H1 (cell line): ENCODE measurements at regions not wholly inside any gene's neighbourhood (a gene's known extent, or its start where the extent isn't known, plus 50 kb on each side); places are given as distances from the start of the nearest gene placed in this dataset.

ENCODE experiments used
- CTCF ChIA-PET: fragments of 300-600 bp; sonication (Branson Sonifier 250); formaldehyde crosslinking; loops from one replicate; lab custom pipeline; 2021; ENCODE audit not compliant: partially characterized antibody; lab: Charles Lee
- POLR2A ChIA-PET: fragments of 300-600 bp; sonication (Branson Sonifier 250); formaldehyde crosslinking; loops from one replicate; lab custom pipeline; 2021; ENCODE audit warnings: inconsistent platforms; ENCODE audit not compliant: partially characterized antibody; lab: Charles Lee
- DNase-seq, 2 experiments: peaks; one replicate each; pipeline versions ENCODE4 v3.0.0 to v3.0.0-alpha.2; 2010 to 2022; ENCODE audit warnings: low spot score in 2 of 2, low read depth in 1 of 2, mixed read lengths in 1 of 2
- FAIRE-seq: peaks from 2 replicates; lab custom pipeline; 2011; peaks lifted over from hg19 to GRCh38; lab: Jason Lieb, UNC
- H2AFZ ChIP-seq: 2 replicates; pipeline ENCODE4 v1.8.1; 2012; ENCODE audit warnings: low read length, inconsistent platforms
- H2AK5ac ChIP-seq: 2 replicates; pipeline ENCODE4 v1.6.1; 2013; ENCODE audit warnings: low read depth, low read length
- H2BK120ac ChIP-seq: replicated peaks from 2 replicates; pipeline ENCODE3; 2013; ENCODE audit warnings: low read depth, low read length, inconsistent platforms
- H2BK12ac ChIP-seq: 2 replicates; pipeline ENCODE4 v1.6.1; 2013; ENCODE audit warnings: low read depth, low read length
- H2BK15ac ChIP-seq: 2 replicates; pipeline ENCODE4 v1.6.1; 2013; ENCODE audit warnings: low read length
- H2BK20ac ChIP-seq: 2 replicates; pipeline ENCODE4 v1.6.1; 2013; ENCODE audit warnings: low read length
- H2BK5ac ChIP-seq: 2 replicates; pipeline ENCODE4 v1.6.1; 2013; ENCODE audit warnings: low read depth, low read length
- H3K14ac ChIP-seq: 2 replicates; pipeline ENCODE4 v1.6.1; 2013; ENCODE audit warnings: inconsistent platforms; ENCODE audit not compliant: insufficient read length
- H3K18ac ChIP-seq: 2 replicates; pipeline ENCODE4 v1.6.1; 2013; ENCODE audit warnings: low read length; ENCODE audit errors: extremely low read depth
- H3K23ac ChIP-seq: 2 replicates; pipeline ENCODE4 v1.6.1; 2013; ENCODE audit warnings: inconsistent platforms; ENCODE audit not compliant: insufficient read length
- H3K23me2 ChIP-seq: 2 replicates; pipeline ENCODE4 v1.6.1; 2013; ENCODE audit warnings: low read depth, low read length
- H3K27ac ChIP-seq: 2 replicates; pipeline ENCODE4 v1.6.1; 2011; ENCODE audit warnings: low read depth, low read length, inconsistent platforms
- H3K27me3 ChIP-seq, 4 experiments: replicated peaks in 1 of 4; 1 replicate in 1 of 4; 2 replicates in 3 of 4; pipeline versions ENCODE4 v1.6.1 to v1.8.1; 2011 to 2013; ENCODE audit warnings: low read length in 3 of 4, mild to moderate bottlenecking in 3 of 4, inconsistent platforms in 2 of 4, mixed read lengths in 2 of 4, moderate library complexity in 1 of 4; ENCODE audit not compliant: control insufficient read depth in 3 of 4, insufficient read depth in 3 of 4; ENCODE audit errors: extremely low read depth in 1 of 4
- H3K36me3 ChIP-seq, 4 experiments: 2 replicates each; pipeline versions ENCODE4 v1.6.1 to v1.8.1; 2011 to 2013; ENCODE audit warnings: mild to moderate bottlenecking in 4 of 4, low read length in 3 of 4, moderate library complexity in 2 of 4, control low read depth in 1 of 4, inconsistent platforms in 1 of 4; ENCODE audit not compliant: insufficient read depth in 4 of 4, control insufficient read depth in 2 of 4
- H3K4ac ChIP-seq: replicated peaks from 2 replicates; pipeline ENCODE3; 2013; ENCODE audit warnings: low read length, low read depth, mixed read lengths, inconsistent platforms; ENCODE audit not compliant: insufficient read length
- H3K4me1 ChIP-seq, 4 experiments: replicated peaks in 1 of 4; 1 replicate in 1 of 4; 2 replicates in 3 of 4; pipeline versions ENCODE4 v1.6.1 to v1.8.1; 2011 to 2013; ENCODE audit warnings: low read length in 3 of 4, inconsistent platforms in 2 of 4, mixed read lengths in 1 of 4; ENCODE audit not compliant: insufficient read depth in 4 of 4, control insufficient read depth in 3 of 4
- H3K4me2 ChIP-seq, 2 experiments: 2 replicates each; pipeline versions ENCODE4 v1.6.1 to v1.8.1; 2011 to 2013; ENCODE audit warnings: low read depth in 2 of 2, low read length in 2 of 2, control low read depth in 1 of 2, inconsistent platforms in 1 of 2, mild to moderate bottlenecking in 1 of 2; ENCODE audit not compliant: insufficient read depth in 1 of 2
- H3K4me3 ChIP-seq, 4 experiments: fragments of 200-600, 300-600 bp in 1 of 4; sonication (generic), shearing (Covaris generic), sonication (Bioruptor Twin) in 1 of 4; 2 replicates each; pipeline versions ENCODE4 v1.5.1 to v1.8.1; 2011 to 2016; ENCODE audit warnings: low read length in 4 of 4, low read depth in 3 of 4, control low read depth in 2 of 4, inconsistent platforms in 2 of 4, mild to moderate bottlenecking in 2 of 4, mixed read lengths in 1 of 4, moderate library complexity in 1 of 4; ENCODE audit not compliant: insufficient read depth in 2 of 4; ENCODE audit errors: extremely low read depth in 1 of 4
- H3K56ac ChIP-seq: replicated peaks from 2 replicates; pipeline ENCODE3; 2013; ENCODE audit warnings: low read depth, mild to moderate bottlenecking, mixed read lengths, low read length, inconsistent platforms; ENCODE audit not compliant: insufficient read length
- H3K79me1 ChIP-seq: 2 replicates; pipeline ENCODE4 v1.6.1; 2013; ENCODE audit warnings: low read depth, low read length, control low read depth
- H3K79me2 ChIP-seq, 2 experiments: 2 replicates each; pipeline versions ENCODE4 v1.6.1 to v1.8.1; 2012 to 2013; ENCODE audit warnings: low read length in 2 of 2, mild to moderate bottlenecking in 2 of 2, inconsistent platforms in 1 of 2; ENCODE audit not compliant: insufficient read depth in 2 of 2, control insufficient read depth in 1 of 2
- H3K9ac ChIP-seq, 4 experiments: replicated peaks in 1 of 4; 1 replicate in 1 of 4; 2 replicates in 3 of 4; pipeline versions ENCODE4 v1.6.1 to v1.8.1; 2011 to 2013; ENCODE audit warnings: low read depth in 3 of 4, low read length in 3 of 4, control low read depth in 2 of 4, mild to moderate bottlenecking in 2 of 4, moderate library complexity in 2 of 4, inconsistent platforms in 1 of 4; ENCODE audit errors: extremely low read depth in 1 of 4
- H3K9me3 ChIP-seq, 2 experiments: 2 replicates each; pipeline versions ENCODE4 v1.6.1 to v1.8.1; 2012 to 2013; ENCODE audit warnings: mild to moderate bottlenecking in 2 of 2, moderate library complexity in 2 of 2, control low read depth in 1 of 2, inconsistent platforms in 1 of 2, low read depth in 1 of 2, low read length in 1 of 2, mixed read lengths in 1 of 2; ENCODE audit not compliant: insufficient read depth in 2 of 2
- H4K20me1 ChIP-seq, 2 experiments: replicated peaks in 1 of 2; 2 replicates each; pipeline versions ENCODE3 to v1.8.1; 2011 to 2013; ENCODE audit warnings: inconsistent platforms in 2 of 2, low read length in 2 of 2, mild to moderate bottlenecking in 1 of 2; ENCODE audit not compliant: insufficient read depth in 2 of 2, control insufficient read depth in 1 of 2
- H4K5ac ChIP-seq: 2 replicates; pipeline ENCODE4 v1.6.1; 2013; ENCODE audit warnings: low read length, low read depth, mixed read lengths, inconsistent platforms; ENCODE audit not compliant: insufficient read length
- H4K8ac ChIP-seq: 2 replicates; pipeline ENCODE4 v1.8.0; 2013; ENCODE audit warnings: mild to moderate bottlenecking, moderate library complexity, low read length, inconsistent platforms; ENCODE audit not compliant: insufficient read depth; ENCODE audit errors: extremely low read depth
- H4K91ac ChIP-seq: replicated peaks from 2 replicates; pipeline ENCODE3; 2013; ENCODE audit warnings: low read length, mixed read lengths, inconsistent platforms; ENCODE audit not compliant: insufficient read length
- ATF3 ChIP-seq: IDR thresholded peaks from 2 replicates; pipeline ENCODE4 v1.6.1; 2011; ENCODE audit warnings: low read depth, mild to moderate bottlenecking, low read length; ENCODE audit not compliant: insufficient read depth
- EGR1 ChIP-seq: IDR thresholded peaks from 2 replicates; pipeline ENCODE4 v1.6.1; 2011; ENCODE audit warnings: low read depth, low read length, borderline replicate concordance
- EP300 ChIP-seq, 2 experiments: IDR thresholded peaks; 1 replicate in 1 of 2; 2 replicates in 1 of 2; pipeline ENCODE4 v1.6.1; 2011 to 2012; ENCODE audit warnings: low read depth in 2 of 2, low read length in 2 of 2, mild to moderate bottlenecking in 2 of 2, borderline replicate concordance in 1 of 2, inconsistent platforms in 1 of 2, moderate library complexity in 1 of 2
- EZH2 ChIP-seq: fragments of 200-600 bp; sonication (generic); IDR thresholded peaks from 2 replicates; pipeline ENCODE4 v1.7.1; 2012; ENCODE audit warnings: low read depth, mild to moderate bottlenecking, moderate library complexity, low read length, inconsistent platforms; ENCODE audit not compliant: severe bottlenecking
- FOSL1 ChIP-seq: IDR thresholded peaks from 2 replicates; pipeline ENCODE4 v1.6.1; 2011; ENCODE audit warnings: mild to moderate bottlenecking, low read depth, low read length, moderate library complexity; ENCODE audit not compliant: insufficient read depth
- HDAC6 ChIP-seq: IDR thresholded peaks from one replicate; pipeline ENCODE4 v1.7.1; 2012; ENCODE audit warnings: low read depth, mild to moderate bottlenecking, inconsistent platforms, low read length, moderate library complexity
- PHF8 ChIP-seq: fragments of 200-600 bp; sonication (generic); conservative IDR thresholded peaks from 2 replicates; pipeline ENCODE4 v1.7.1; 2012; ENCODE audit warnings: low read depth, mild to moderate bottlenecking, inconsistent platforms, low read length, moderate library complexity
- RBBP5 ChIP-seq: IDR thresholded peaks from 2 replicates; pipeline ENCODE4 v1.7.1; 2012; ENCODE audit warnings: low read depth, mild to moderate bottlenecking, inconsistent platforms, low read length, moderate library complexity, borderline replicate concordance
- RFX5 ChIP-seq: IDR thresholded peaks from 2 replicates; pipeline ENCODE4 v1.6.1; 2011; ENCODE audit warnings: low read depth, low read length, improper control_type of control experiment, borderline replicate concordance
- RNF2 ChIP-seq: fragments of 200-900, 300-1000 bp; sonication (generic); IDR thresholded peaks from 2 replicates; pipeline ENCODE4 v1.7.1; 2016; ENCODE audit warnings: borderline replicate concordance, low read depth, mild to moderate bottlenecking, antibody characterized with exemption, low read length; ENCODE audit not compliant: poor library complexity, severe bottlenecking; ENCODE audit errors: missing control alignments
- SIN3A ChIP-seq, 2 experiments: IDR thresholded peaks in 1 of 2; conservative IDR thresholded peaks in 1 of 2; 2 replicates each; pipeline ENCODE4 v1.6.1; 2011 to 2012; ENCODE audit warnings: low read length in 2 of 2, improper control_type of control experiment in 1 of 2, low read depth in 1 of 2, mild to moderate bottlenecking in 1 of 2
- SIX5 ChIP-seq: IDR thresholded peaks from 2 replicates; pipeline ENCODE4 v1.6.1; 2011; ENCODE audit warnings: mild to moderate bottlenecking, low read depth, low read length
- TCF12 ChIP-seq: IDR thresholded peaks from 2 replicates; pipeline ENCODE4 v1.6.1; 2011; ENCODE audit warnings: low read depth, mild to moderate bottlenecking, low read length
- WGBS, 2 experiments: shearing (Covaris generic) in 1 of 2; methylation state at CpG; one replicate each; pipeline versions ENCODE4 v1.1.6 to v1.1.7; 2013 to 2015; ENCODE audit warnings: low lambda C conversion rate in 2 of 2, mixed read lengths in 2 of 2, inconsistent platforms in 1 of 2, low coverage in 1 of 2, missing lambda C conversion rate in 1 of 2; ENCODE audit not compliant: insufficient replicate concordance in 2 of 2, insufficient coverage in 1 of 2, insufficient read length in 1 of 2; ENCODE audit errors: extremely low coverage in 1 of 2, missing lambda C conversion rate in 1 of 2; 5-methylcytosine and 5-hydroxymethylcytosine counted together

- H3K27me3 ChIP-seq = no peaks in the 10 kb centered on the region
- H3K14ac ChIP-seq = no peak overlapping the region
- H3K9me3 ChIP-seq = peaks cover 16 to 18% of the 10 kb centered on the region in 2 experiments
- H3K27ac ChIP-seq = no peak overlapping the region
- no peak overlapping the region for H2BK5ac ChIP-seq
- H3K56ac ChIP-seq = no peak overlapping the region
- no peak overlapping the region for H3K4me3 ChIP-seq
- no peak overlapping the region for H2BK20ac ChIP-seq
- no peak overlapping the region for H4K8ac ChIP-seq
- DNase-seq (peak in 1 of 2 experiments; percentile 24), FAIRE-seq (no peak)
- H2BK15ac ChIP-seq = no peak overlapping the region
- H3K18ac ChIP-seq = no peak overlapping the region
- H3K79me2 ChIP-seq = no peaks in the 10 kb centered on the region
- CTCF ChIA-PET = interaction anchor here (0.7 to 1.2 kb wide), 3 partner anchors 8 to 126 kb away, joined by 3 to 4 read pairs (median 3); no protein-coding TSS in a partner anchor
- no peaks in the 10 kb centered on the region for H3K23me2 ChIP-seq
- H2AFZ ChIP-seq = no peak overlapping the region
- H3K4ac ChIP-seq = no peak overlapping the region
- no peaks in the 10 kb centered on the region for H3K79me1 ChIP-seq
- no peak overlapping the region for H4K5ac ChIP-seq
- no peaks in the 10 kb centered on the region for H4K20me1 ChIP-seq
- no peak overlapping the region for H4K91ac ChIP-seq
- H3K36me3 ChIP-seq = no peaks in the 10 kb centered on the region
- WGBS, 2 experiments = 93% methylated on average over 10 of the region's 10 CpGs; no CpG with 5 or more reads in 1 of the 2 experiments
- no peak overlapping the region for H2AK5ac ChIP-seq
- H3K4me1 ChIP-seq = no peaks in the 10 kb centered on the region
- H2BK12ac ChIP-seq = no peak overlapping the region
- POLR2A ChIA-PET = no interaction called here
- H3K23ac ChIP-seq = no peak overlapping the region
- H2BK120ac ChIP-seq = no peak overlapping the region
- H3K4me2 ChIP-seq = no peak overlapping the region
- H3K9ac ChIP-seq = no peak overlapping the region
- TF ChIP-seq RNF2 = no peak
- no peak for TF ChIP-seq EGR1
- no peak for TF ChIP-seq HDAC6
- no peak for TF ChIP-seq TCF12
- no peak for TF ChIP-seq PHF8
- TF ChIP-seq SIX5 = no peak
- no peak for TF ChIP-seq RFX5
- no peak for TF ChIP-seq ATF3
- TF ChIP-seq RBBP5 = no peak
- no peak for TF ChIP-seq FOSL1
- TF ChIP-seq SIN3A (conservative IDR thresholded peaks at IDR 0.05 in 1 of 2, IDR thresholded peaks at IDR 0.05 in 1 of 2; ENCODE audit: low read depth in 1 of 2, low read length in 2 of 2) = no peak
- TF ChIP-seq EZH2 = no peak
- TF ChIP-seq EP300 (IDR thresholded peaks at IDR 0.05; ENCODE audit: borderline replicate concordance in 1 of 2, low read depth in 2 of 2, low read length in 2 of 2) = no peak
Measured at GRCh38 chr22:49693848-49694247, 133.8 kb downstream of the BRD1 start.
